HEK293 (cell line): ENCODE measurements at regions not wholly inside any gene's neighbourhood (a gene's known extent, or its start where the extent isn't known, plus 50 kb on each side); places are given as distances from the start of the nearest gene placed in this dataset.

Experiments used
- CTCF ChIA-PET: fragments of 350-600 bp; formaldehyde crosslinking; extraction: SDS; loops from one replicate; lab custom pipeline; 2021; ENCODE audit warnings: antibody characterized with exemption; lab: Yijun Ruan, JAX
- POLR2A ChIA-PET: fragments of 300-600 bp; formaldehyde crosslinking; extraction: SDS; loops from one replicate; lab custom pipeline; 2020; ENCODE audit warnings: antibody characterized with exemption, inconsistent platforms; lab: Yijun Ruan, JAX
- H3K27ac ChIP-seq: fragments of 200-500 bp; sonication (Bioruptor generic); 2 replicates; pipeline ENCODE4 v1.5.1; 2014; ENCODE audit warnings: low read depth, low read length, control low read depth, inconsistent platforms; ENCODE audit errors: extremely low read depth
- H3K36me3 ChIP-seq, 2 experiments: fragments of 200-500 bp in 1 of 2; sonication (Bioruptor generic) in 1 of 2; 1 replicate in 1 of 2; 2 replicates in 1 of 2; pipeline ENCODE4 v1.5.1; 2014 to 2017; ENCODE audit warnings: inconsistent platforms in 2 of 2, low read length in 2 of 2; ENCODE audit not compliant: control insufficient read depth in 2 of 2, insufficient read depth in 1 of 2
- H3K4me1 ChIP-seq: fragments of 200-500 bp; sonication (Bioruptor generic); 2 replicates; pipeline ENCODE4 v1.5.1; 2014; ENCODE audit warnings: mild to moderate bottlenecking, low read length, inconsistent platforms; ENCODE audit not compliant: control insufficient read depth, insufficient read depth
- H3K4me3 ChIP-seq: 2 replicates; pipeline ENCODE4 v1.5.1; 2011; ENCODE audit warnings: low read depth, mild to moderate bottlenecking, control low read depth, low read length, moderate library complexity
- H3K9me3 ChIP-seq: fragments of 200-500 bp; sonication (Bioruptor generic); 2 replicates; pipeline ENCODE4 v1.5.1; 2014; ENCODE audit warnings: low read depth, low read length, inconsistent platforms; ENCODE audit not compliant: control insufficient read depth, insufficient read depth
- BCL11A ChIP-seq: fragments of 450-650 bp; formaldehyde crosslinking; IDR thresholded peaks from 2 replicates; pipeline ENCODE4 v1.5.1; 2016; ENCODE audit warnings: low read depth, missing biosample characterization, missing genetic modification characterization
- EGR2 ChIP-seq: fragments of 450-650 bp; formaldehyde crosslinking; IDR thresholded peaks from 2 replicates; pipeline ENCODE4 v1.5.1; 2016; ENCODE audit warnings: low read depth, missing biosample characterization, missing genetic modification characterization
- GLI4 ChIP-seq: fragments of 450-650 bp; formaldehyde crosslinking; IDR thresholded peaks from 2 replicates; pipeline ENCODE4 v1.5.1; 2016; ENCODE audit warnings: missing biosample characterization, missing genetic modification characterization
- PRDM4 ChIP-seq: fragments of 450-650 bp; formaldehyde crosslinking; IDR thresholded peaks from 2 replicates; pipeline ENCODE4 v1.5.1; 2017; ENCODE audit warnings: missing biosample characterization, missing genetic modification characterization
- PRDM6 ChIP-seq: fragments of 450-650 bp; formaldehyde crosslinking; IDR thresholded peaks from 2 replicates; pipeline ENCODE4 v1.5.1; 2017; ENCODE audit warnings: missing biosample characterization, missing genetic modification characterization
- SCRT2 ChIP-seq: fragments of 450-650 bp; formaldehyde crosslinking; IDR thresholded peaks from 2 replicates; pipeline ENCODE4 v1.5.1; 2016; ENCODE audit warnings: missing biosample characterization, missing genetic modification characterization
- SP7 ChIP-seq: fragments of 450-650 bp; formaldehyde crosslinking; IDR thresholded peaks from 2 replicates; pipeline ENCODE4 v1.5.1; 2016; ENCODE audit warnings: missing biosample characterization, missing genetic modification characterization
- ZFP3 ChIP-seq: fragments of 450-650 bp; formaldehyde crosslinking; IDR thresholded peaks from 2 replicates; pipeline ENCODE4 v1.5.1; 2016; ENCODE audit warnings: low read depth, missing biosample characterization, missing genetic modification characterization
- ZNF16 ChIP-seq: fragments of 450-650 bp; formaldehyde crosslinking; IDR thresholded peaks from 2 replicates; pipeline ENCODE4 v1.5.1; 2016; ENCODE audit warnings: low read depth, missing biosample characterization, missing genetic modification characterization
- ZNF169 ChIP-seq: fragments of 450-650 bp; formaldehyde crosslinking; IDR thresholded peaks from 2 replicates; pipeline ENCODE4 v1.5.1; 2016; ENCODE audit warnings: missing biosample characterization, missing genetic modification characterization
- ZNF174 ChIP-seq: fragments of 450-650 bp; formaldehyde crosslinking; IDR thresholded peaks from 2 replicates; pipeline ENCODE4 v1.5.0; 2017; ENCODE audit warnings: missing biosample characterization, mild to moderate bottlenecking, missing genetic modification characterization
- ZNF24 ChIP-seq: fragments of 450-650 bp; formaldehyde crosslinking; IDR thresholded peaks from 2 replicates; pipeline ENCODE4 v1.5.1; 2016; ENCODE audit warnings: missing biosample characterization, missing genetic modification characterization
- ZNF37A ChIP-seq: fragments of 450-650 bp; IDR thresholded peaks from 2 replicates; pipeline ENCODE4 v1.5.1; 2018; ENCODE audit warnings: missing biosample characterization, missing genetic modification characterization
- ZNF404 ChIP-seq: fragments of 450-650 bp; formaldehyde crosslinking; IDR thresholded peaks from 2 replicates; pipeline ENCODE4 v1.5.1; 2017; ENCODE audit warnings: missing biosample characterization, missing genetic modification characterization
- ZNF48 ChIP-seq: fragments of 450-650 bp; formaldehyde crosslinking; IDR thresholded peaks from 2 replicates; pipeline ENCODE4 v1.5.1; 2016; ENCODE audit warnings: missing biosample characterization, missing genetic modification characterization
- ZNF521 ChIP-seq: fragments of 450-650 bp; formaldehyde crosslinking; IDR thresholded peaks from 2 replicates; pipeline ENCODE4 v1.5.1; 2017; ENCODE audit warnings: missing biosample characterization, mild to moderate bottlenecking, missing genetic modification characterization
- ZNF549 ChIP-seq: fragments of 450-650 bp; IDR thresholded peaks from 2 replicates; pipeline ENCODE4 v1.5.1; 2018; ENCODE audit warnings: missing biosample characterization, missing genetic modification characterization, mild to moderate bottlenecking, inconsistent platforms, moderate library complexity
- ZNF623 ChIP-seq: fragments of 450-650 bp; formaldehyde crosslinking; IDR thresholded peaks from 2 replicates; pipeline ENCODE4 v1.5.1; 2016; ENCODE audit warnings: missing biosample characterization, missing genetic modification characterization
- ZNF624 ChIP-seq: fragments of 450-650 bp; formaldehyde crosslinking; IDR thresholded peaks from 2 replicates; pipeline ENCODE4 v1.5.1; 2017; ENCODE audit warnings: missing biosample characterization, missing genetic modification characterization
- ZNF639 ChIP-seq: fragments of 450-650 bp; formaldehyde crosslinking; IDR thresholded peaks from 2 replicates; pipeline ENCODE4 v1.5.1; 2016; ENCODE audit warnings: missing biosample characterization, missing genetic modification characterization
- ZNF658 ChIP-seq: fragments of 450-650 bp; formaldehyde crosslinking; IDR thresholded peaks from 2 replicates; pipeline ENCODE4; 2016; ENCODE audit warnings: missing biosample characterization, missing genetic modification characterization
- ZNF677 ChIP-seq: fragments of 450-650 bp; IDR thresholded peaks from 2 replicates; pipeline ENCODE4 v1.5.0; 2018; ENCODE audit warnings: missing biosample characterization, mild to moderate bottlenecking, missing genetic modification characterization, moderate library complexity
- TF ChIP-seq, protein P1 (sequence below): fragments of 450-650 bp; formaldehyde crosslinking; IDR thresholded peaks from 2 replicates; pipeline ENCODE4 v1.5.1; 2017; ENCODE audit warnings: missing biosample characterization, missing genetic modification characterization
- TF ChIP-seq, protein P2 (sequence below): fragments of 450-650 bp; formaldehyde crosslinking; IDR thresholded peaks from 2 replicates; pipeline ENCODE4 v1.5.1; 2016; ENCODE audit warnings: missing biosample characterization, missing genetic modification characterization
- TF ChIP-seq, protein P3 (sequence below): fragments of 450-650 bp; formaldehyde crosslinking; IDR thresholded peaks from 2 replicates; pipeline ENCODE4 v1.5.1; 2017; ENCODE audit warnings: missing biosample characterization, missing genetic modification characterization

GRCh38 chr18:78686976-78687685 is 292.5 kb upstream of the SALL3 start:
- no peak overlapping the region for H3K27ac ChIP-seq
- POLR2A ChIA-PET = no interaction called here
- TF ChIP-seq ZFP3 (no peak), ZNF48 (tag by site-specific recombination) (no peak), ZNF16 (tag by site-specific recombination) (no peak), PRDM6 (tag by site-specific recombination) (no peak), ZNF404 (tag by site-specific recombination) (no peak), EGR2 (tag by site-specific recombination) (no peak), ZNF677 (tag by site-specific recombination) (no peak)
- TF ChIP-seq, protein P1, sequence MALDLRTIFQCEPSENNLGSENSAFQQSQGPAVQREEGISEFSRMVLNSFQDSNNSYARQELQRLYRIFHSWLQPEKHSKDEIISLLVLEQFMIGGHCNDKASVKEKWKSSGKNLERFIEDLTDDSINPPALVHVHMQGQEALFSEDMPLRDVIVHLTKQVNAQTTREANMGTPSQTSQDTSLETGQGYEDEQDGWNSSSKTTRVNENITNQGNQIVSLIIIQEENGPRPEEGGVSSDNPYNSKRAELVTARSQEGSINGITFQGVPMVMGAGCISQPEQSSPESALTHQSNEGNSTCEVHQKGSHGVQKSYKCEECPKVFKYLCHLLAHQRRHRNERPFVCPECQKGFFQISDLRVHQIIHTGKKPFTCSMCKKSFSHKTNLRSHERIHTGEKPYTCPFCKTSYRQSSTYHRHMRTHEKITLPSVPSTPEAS (tag by site-specific recombination) = no peak
- TF ChIP-seq, all 188 proteins: peak for 0
- Histone ChIP-seq H3K4me1 (no peaks in the 10 kb centered on the region), H3K9me3 (no peaks in the 10 kb centered on the region), H3K4me3 (no peak overlapping the region), H3K36me3 (no peaks in the 10 kb centered on the region)
- CTCF ChIA-PET = no interaction called here

DNA sequence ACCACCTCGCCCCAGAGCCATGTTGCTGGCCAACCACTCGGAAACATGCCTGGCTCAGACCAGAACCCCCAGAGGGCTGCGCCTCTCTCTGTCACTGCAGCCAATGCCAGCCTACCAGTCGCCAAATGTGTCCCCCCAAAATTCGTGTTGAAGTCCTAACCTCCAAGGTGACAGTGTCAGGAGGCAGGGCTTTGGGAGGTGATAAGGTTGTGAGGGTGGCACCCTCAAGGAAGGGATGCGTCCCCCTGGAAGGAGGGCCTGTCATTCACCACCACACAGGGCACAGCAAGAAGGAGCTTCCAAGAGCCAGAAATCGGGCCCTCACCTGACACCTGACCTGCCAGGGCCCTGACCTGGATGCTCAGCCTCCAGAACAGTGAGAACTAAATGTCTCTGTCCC is 291.9 kb upstream of the SALL3 start:
- no peaks in the 10 kb centered on the region for H3K9me3 ChIP-seq
- no peak overlapping the region for H3K4me3 ChIP-seq
- POLR2A ChIA-PET = no interaction called here
- no peak for TF ChIP-seq SCRT2 (tag by site-specific recombination)
- TF ChIP-seq ZNF24 = no peak
- no peak for TF ChIP-seq ZNF37A (tag by site-specific recombination)
- TF ChIP-seq ZNF623 (tag by site-specific recombination) = no peak
- TF ChIP-seq PRDM4 (tag by site-specific recombination) = no peak
- TF ChIP-seq ZNF624 (tag by site-specific recombination) = no peak
- no peak for TF ChIP-seq GLI4
- no peak for TF ChIP-seq ZNF639 (tag by site-specific recombination)
- TF ChIP-seq, protein P2, sequence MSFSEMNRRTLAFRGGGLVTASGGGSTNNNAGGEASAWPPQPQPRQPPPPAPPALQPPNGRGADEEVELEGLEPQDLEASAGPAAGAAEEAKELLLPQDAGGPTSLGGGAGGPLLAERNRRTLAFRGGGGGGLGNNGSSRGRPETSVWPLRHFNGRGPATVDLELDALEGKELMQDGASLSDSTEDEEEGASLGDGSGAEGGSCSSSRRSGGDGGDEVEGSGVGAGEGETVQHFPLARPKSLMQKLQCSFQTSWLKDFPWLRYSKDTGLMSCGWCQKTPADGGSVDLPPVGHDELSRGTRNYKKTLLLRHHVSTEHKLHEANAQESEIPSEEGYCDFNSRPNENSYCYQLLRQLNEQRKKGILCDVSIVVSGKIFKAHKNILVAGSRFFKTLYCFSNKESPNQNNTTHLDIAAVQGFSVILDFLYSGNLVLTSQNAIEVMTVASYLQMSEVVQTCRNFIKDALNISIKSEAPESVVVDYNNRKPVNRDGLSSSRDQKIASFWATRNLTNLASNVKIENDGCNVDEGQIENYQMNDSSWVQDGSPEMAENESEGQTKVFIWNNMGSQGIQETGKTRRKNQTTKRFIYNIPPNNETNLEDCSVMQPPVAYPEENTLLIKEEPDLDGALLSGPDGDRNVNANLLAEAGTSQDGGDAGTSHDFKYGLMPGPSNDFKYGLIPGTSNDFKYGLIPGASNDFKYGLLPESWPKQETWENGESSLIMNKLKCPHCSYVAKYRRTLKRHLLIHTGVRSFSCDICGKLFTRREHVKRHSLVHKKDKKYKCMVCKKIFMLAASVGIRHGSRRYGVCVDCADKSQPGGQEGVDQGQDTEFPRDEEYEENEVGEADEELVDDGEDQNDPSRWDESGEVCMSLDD (tag by site-specific recombination) = no peak
- TF ChIP-seq ZNF169 (tag by site-specific recombination) = no peak
- TF ChIP-seq SP7 (tag by site-specific recombination) = no peak
- TF ChIP-seq ZNF658 (tag by site-specific recombination) = no peak
- no peak for TF ChIP-seq ZNF174
- no peak for TF ChIP-seq ZNF521 (tag by site-specific recombination)
- TF ChIP-seq ZNF549 (tag by site-specific recombination) = no peak
- TF ChIP-seq BCL11A (tag by site-specific recombination) = no peak
- TF ChIP-seq, protein P3, sequence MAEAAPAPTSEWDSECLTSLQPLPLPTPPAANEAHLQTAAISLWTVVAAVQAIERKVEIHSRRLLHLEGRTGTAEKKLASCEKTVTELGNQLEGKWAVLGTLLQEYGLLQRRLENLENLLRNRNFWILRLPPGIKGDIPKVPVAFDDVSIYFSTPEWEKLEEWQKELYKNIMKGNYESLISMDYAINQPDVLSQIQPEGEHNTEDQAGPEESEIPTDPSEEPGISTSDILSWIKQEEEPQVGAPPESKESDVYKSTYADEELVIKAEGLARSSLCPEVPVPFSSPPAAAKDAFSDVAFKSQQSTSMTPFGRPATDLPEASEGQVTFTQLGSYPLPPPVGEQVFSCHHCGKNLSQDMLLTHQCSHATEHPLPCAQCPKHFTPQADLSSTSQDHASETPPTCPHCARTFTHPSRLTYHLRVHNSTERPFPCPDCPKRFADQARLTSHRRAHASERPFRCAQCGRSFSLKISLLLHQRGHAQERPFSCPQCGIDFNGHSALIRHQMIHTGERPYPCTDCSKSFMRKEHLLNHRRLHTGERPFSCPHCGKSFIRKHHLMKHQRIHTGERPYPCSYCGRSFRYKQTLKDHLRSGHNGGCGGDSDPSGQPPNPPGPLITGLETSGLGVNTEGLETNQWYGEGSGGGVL = no peak
- CTCF ChIA-PET = no interaction called here
- H3K27ac ChIP-seq = no peak overlapping the region
- H3K36me3 ChIP-seq = no peaks in the 10 kb centered on the region
- no peaks in the 10 kb centered on the region for H3K4me1 ChIP-seq
